ENCODE measurements at regions not wholly inside any gene's neighbourhood (a gene's known extent, or its start where the extent isn't known, plus 50 kb on each side); places are given as distances from the start of the nearest gene placed in this dataset.
"Not testable (repeated sequence)": the region's sequence is repeated elsewhere in the genome, so short reads cannot be mapped to it uniquely, and the experiment has no call there.

GRCh38 chrX:150232222-150232621 is 130.9 kb upstream of the MAMLD1 start:
- H3K4me1 ChIP-seq (ENCODE audit: insufficient read depth): peaks cover 12% of the 10 kb centered on the region
- peak; percentile 40 for DNase-seq
- H4K20me1 ChIP-seq (ENCODE audit: insufficient read depth); H3K9me3 ChIP-seq (ENCODE audit: low read depth); H3K36me3 ChIP-seq (ENCODE audit: low read depth); H3K4me2 ChIP-seq (ENCODE audit: unreplicated experiment); H3K27me3 ChIP-seq (replicated peaks; ENCODE audit: insufficient read depth); H3F3A ChIP-seq (ENCODE audit: insufficient read depth); H3K9ac ChIP-seq; H3K79me2 ChIP-seq (ENCODE audit: insufficient read depth); H3K9me2 ChIP-seq (ENCODE audit: insufficient read depth); in situ Hi-C loops (cut with MboI); H2AFZ ChIP-seq; H3K4me3 ChIP-seq; H3K27ac ChIP-seq: not testable (repeated sequence)
- WGBS, 2 experiments (ENCODE audit: low coverage in 1 of 2, low lambda C conversion rate in 2 of 2, missing lambda C conversion rate in 2 of 2): 42 to 70% methylated on average over 3 to 5 of the region's 5 CpGs

- Histone ChIP-seq H3K27ac (no peak overlapping the region), H2AFZ (no peak overlapping the region), H3K9me2 (ENCODE audit: insufficient read depth) (no peaks in the 10 kb centered on the region), H3K9ac (no peak overlapping the region), H3F3A (ENCODE audit: insufficient read depth) (no peaks in the 10 kb centered on the region), H3K27me3 (replicated peaks; ENCODE audit: insufficient read depth) (no peaks in the 10 kb centered on the region), H3K36me3 (ENCODE audit: low read depth) (no peaks in the 10 kb centered on the region), H3K79me2 (ENCODE audit: insufficient read depth) (no peaks in the 10 kb centered on the region), H4K20me1 (ENCODE audit: insufficient read depth) (no peaks in the 10 kb centered on the region), H3K9me3 (ENCODE audit: low read depth) (no peaks in the 10 kb centered on the region), H3K4me2 (ENCODE audit: unreplicated experiment) (no peak overlapping the region), H3K4me1 (ENCODE audit: insufficient read depth) (peaks cover 12% of the 10 kb centered on the region), H3K4me3 (no peak overlapping the region)
- no peak for TF ChIP-seq EZH2phosphoT487 (IDR thresholded peaks at IDR 0.05; ENCODE audit: insufficient read depth, low read depth)
- TF ChIP-seq EZH2 (IDR thresholded peaks at IDR 0.05; ENCODE audit: insufficient read depth, poor library complexity, severe bottlenecking): no peak
- in situ Hi-C loops (cut with MboI): no loop called here
- WGBS, 2 experiments (ENCODE audit: low coverage in 1 of 2, low lambda C conversion rate in 2 of 2, missing lambda C conversion rate in 2 of 2): 45 to 64% methylated on average over 3 of the region's 3 CpGs
- DNase-seq: no peak
Observed at GRCh38 chrX:150234126-150234525, 129.0 kb upstream of the MAMLD1 start.

- DNase-seq: peak; percentile 74
- Histone ChIP-seq H3K4me2 (ENCODE audit: unreplicated experiment) (peak overlapping the region; percentile 20), H3K27me3 (replicated peaks; ENCODE audit: insufficient read depth) (no peaks in the 10 kb centered on the region), H3K36me3 (ENCODE audit: low read depth) (no peaks in the 10 kb centered on the region), H2AFZ (no peak overlapping the region), H3K9ac (no peak overlapping the region), H3K27ac (no peak overlapping the region), H3K9me3 (ENCODE audit: low read depth) (no peaks in the 10 kb centered on the region), H4K20me1 (ENCODE audit: insufficient read depth) (no peaks in the 10 kb centered on the region), H3K9me2 (ENCODE audit: insufficient read depth) (no peaks in the 10 kb centered on the region), H3K4me1 (ENCODE audit: insufficient read depth) (peaks cover 12% of the 10 kb centered on the region), H3K79me2 (ENCODE audit: insufficient read depth) (no peaks in the 10 kb centered on the region), H3K4me3 (no peak overlapping the region; the same call in 1 of the 2 replicates), H3F3A (ENCODE audit: insufficient read depth) (no peaks in the 10 kb centered on the region)
- TF ChIP-seq EZH2phosphoT487 (IDR thresholded peaks at IDR 0.05; ENCODE audit: insufficient read depth, low read depth) (no peak), EZH2 (IDR thresholded peaks at IDR 0.05; ENCODE audit: insufficient read depth, poor library complexity, severe bottlenecking) (no peak)
- 8 to 11% methylated on average over 3 of the region's 3 CpGs for WGBS, 2 experiments (ENCODE audit: low coverage in 1 of 2, low lambda C conversion rate in 2 of 2, missing lambda C conversion rate in 2 of 2)
- in situ Hi-C loops (cut with MboI): no loop called here
Observed at GRCh38 chrX:150236327-150236726, 126.8 kb upstream of the MAMLD1 start.

GRCh38 chrX:150238632-150239382 is 124.3 kb upstream of the MAMLD1 start:
- TF ChIP-seq EZH2 (IDR thresholded peaks at IDR 0.05; ENCODE audit: insufficient read depth, poor library complexity, severe bottlenecking): no peak
- TF ChIP-seq EZH2phosphoT487 (IDR thresholded peaks at IDR 0.05; ENCODE audit: insufficient read depth, low read depth): no peak
- no peaks in the 10 kb centered on the region for H3K9me2 ChIP-seq (ENCODE audit: insufficient read depth)
- no peaks in the 10 kb centered on the region for H3K9me3 ChIP-seq (ENCODE audit: low read depth)
- no peak overlapping the region for H3K4me3 ChIP-seq
- no peaks in the 10 kb centered on the region for H3K36me3 ChIP-seq (ENCODE audit: low read depth)
- H3F3A ChIP-seq (ENCODE audit: insufficient read depth): no peaks in the 10 kb centered on the region
- H3K79me2 ChIP-seq (ENCODE audit: insufficient read depth): no peaks in the 10 kb centered on the region
- in situ Hi-C loops (cut with MboI): no loop called here
- no peak overlapping the region for H3K4me2 ChIP-seq (ENCODE audit: unreplicated experiment)
- H4K20me1 ChIP-seq (ENCODE audit: insufficient read depth): no peaks in the 10 kb centered on the region
- no peak overlapping the region for H2AFZ ChIP-seq
- 54 to 65% methylated on average over 4 to 6 of the region's 6 CpGs for WGBS, 2 experiments (ENCODE audit: low coverage in 1 of 2, low lambda C conversion rate in 2 of 2, missing lambda C conversion rate in 2 of 2)
- DNase-seq: no peak
- H3K27me3 ChIP-seq (replicated peaks; ENCODE audit: insufficient read depth): no peaks in the 10 kb centered on the region
- no peak overlapping the region for H3K27ac ChIP-seq
- no peak overlapping the region for H3K9ac ChIP-seq
- peaks cover 12% of the 10 kb centered on the region for H3K4me1 ChIP-seq (ENCODE audit: insufficient read depth)
